ENCODE measurements at regions not wholly inside any gene's neighbourhood (a gene's known extent, or its start where the extent isn't known, plus 50 kb on each side); places are given as distances from the start of the nearest gene placed in this dataset.
"Not testable (repeated sequence)": the region's sequence is repeated elsewhere in the genome, so short reads cannot be mapped to it uniquely, and the experiment has no call there.

GRCh38 chr2:31813016-31813415 lies 197.8 kb downstream of the MEMO1 start:
- Histone ChIP-seq H3K27ac (ENCODE audit: low read length) (no peak overlapping the region), H3K27me3 (ENCODE audit: low read depth, low read length) (no peaks in the 10 kb centered on the region), H3K9me3 (ENCODE audit: control insufficient read depth in 1 of 2, low read length in 2 of 2) (no peaks in the 10 kb centered on the region), H3K4me1 (ENCODE audit: control insufficient read depth in 1 of 2, insufficient read depth in 2 of 2, low read length in 2 of 2) (no peaks in the 10 kb centered on the region), H3K4me3 (ENCODE audit: low read depth in 1 of 2, low read length in 2 of 2) (no peak overlapping the region), H3K36me3 (ENCODE audit: control insufficient read depth in 1 of 2, insufficient read depth in 2 of 2, low read length in 2 of 2) (no peaks in the 10 kb centered on the region)

DNA sequence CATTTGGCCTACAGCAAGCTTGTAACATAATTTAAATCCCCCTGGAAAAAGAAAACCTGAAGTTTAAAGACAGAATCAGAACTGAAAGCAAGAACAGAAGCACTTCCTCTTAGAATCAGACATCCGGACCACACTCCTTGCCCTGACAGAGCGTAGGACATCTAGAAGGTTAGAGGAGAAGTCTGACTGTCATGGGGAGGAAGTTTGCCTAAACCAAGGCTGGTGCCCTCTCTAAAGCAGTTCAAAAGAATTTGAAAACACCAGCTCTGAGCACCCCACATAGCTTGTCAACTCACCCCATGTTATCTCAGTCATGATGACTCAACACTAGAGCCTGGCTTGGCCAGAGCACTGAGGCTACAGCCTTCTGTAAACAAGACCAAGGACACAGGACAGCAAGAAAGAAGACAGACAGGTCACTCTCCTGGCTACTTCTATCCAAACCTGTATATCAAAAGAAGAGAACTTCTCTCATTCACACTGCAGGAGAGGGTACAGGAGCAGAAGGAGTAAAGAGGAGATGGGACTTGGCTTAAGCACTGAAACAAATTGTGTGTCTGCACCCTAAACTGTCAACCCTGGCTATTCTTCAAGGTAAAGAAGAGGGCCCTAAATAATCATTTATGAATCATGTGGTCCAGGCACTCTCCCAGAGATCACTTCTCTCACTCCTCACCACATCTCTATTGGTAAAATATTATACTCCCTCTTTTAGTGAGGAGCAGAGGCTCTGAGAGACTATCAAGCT lies 198.6 kb downstream of the MEMO1 start:
- Histone ChIP-seq H3K27me3 (ENCODE audit: low read depth, low read length) (no peaks in the 10 kb centered on the region), H3K9me3 (ENCODE audit: control insufficient read depth in 1 of 2, low read length in 2 of 2) (no peaks in the 10 kb centered on the region), H3K4me3 (ENCODE audit: low read depth in 1 of 2, low read length in 2 of 2) (no peak overlapping the region), H3K36me3 (ENCODE audit: control insufficient read depth in 1 of 2, insufficient read depth in 2 of 2, low read length in 2 of 2) (no peaks in the 10 kb centered on the region), H3K4me1 (ENCODE audit: control insufficient read depth in 1 of 2, insufficient read depth in 2 of 2, low read length in 2 of 2) (no peaks in the 10 kb centered on the region), H3K27ac (ENCODE audit: low read length) (no peak overlapping the region)

DNA sequence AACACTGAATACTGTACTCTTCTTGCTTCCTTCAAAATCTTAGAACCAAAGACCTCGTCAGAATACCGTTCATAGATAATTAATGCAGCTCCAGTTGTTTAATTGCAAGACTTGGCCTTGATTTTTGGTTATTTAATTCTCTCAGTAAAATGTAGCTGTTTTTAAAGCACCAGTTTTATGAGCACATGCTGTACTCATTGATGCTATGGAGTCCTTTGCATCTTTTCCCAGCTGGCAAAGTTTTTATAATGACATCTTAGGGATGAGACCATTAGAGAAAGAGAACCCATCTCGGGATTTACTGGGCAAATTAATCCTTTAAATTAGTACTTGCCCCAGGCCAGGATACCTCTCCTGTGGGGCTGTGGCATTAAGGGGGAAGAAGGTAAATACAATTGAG lies 199.3 kb downstream of the MEMO1 start:
- Histone ChIP-seq H3K27me3 (ENCODE audit: low read depth, low read length) (no peaks in the 10 kb centered on the region), H3K36me3 (ENCODE audit: control insufficient read depth in 1 of 2, insufficient read depth in 2 of 2, low read length in 2 of 2) (no peaks in the 10 kb centered on the region), H3K4me1 (ENCODE audit: control insufficient read depth in 1 of 2, insufficient read depth in 2 of 2, low read length in 2 of 2) (no peaks in the 10 kb centered on the region), H3K4me3 (ENCODE audit: low read depth in 1 of 2, low read length in 2 of 2) (no peak overlapping the region), H3K27ac (ENCODE audit: low read length) (no peak overlapping the region), H3K9me3 (ENCODE audit: control insufficient read depth in 1 of 2, low read length in 2 of 2) (no peaks in the 10 kb centered on the region)

DNA sequence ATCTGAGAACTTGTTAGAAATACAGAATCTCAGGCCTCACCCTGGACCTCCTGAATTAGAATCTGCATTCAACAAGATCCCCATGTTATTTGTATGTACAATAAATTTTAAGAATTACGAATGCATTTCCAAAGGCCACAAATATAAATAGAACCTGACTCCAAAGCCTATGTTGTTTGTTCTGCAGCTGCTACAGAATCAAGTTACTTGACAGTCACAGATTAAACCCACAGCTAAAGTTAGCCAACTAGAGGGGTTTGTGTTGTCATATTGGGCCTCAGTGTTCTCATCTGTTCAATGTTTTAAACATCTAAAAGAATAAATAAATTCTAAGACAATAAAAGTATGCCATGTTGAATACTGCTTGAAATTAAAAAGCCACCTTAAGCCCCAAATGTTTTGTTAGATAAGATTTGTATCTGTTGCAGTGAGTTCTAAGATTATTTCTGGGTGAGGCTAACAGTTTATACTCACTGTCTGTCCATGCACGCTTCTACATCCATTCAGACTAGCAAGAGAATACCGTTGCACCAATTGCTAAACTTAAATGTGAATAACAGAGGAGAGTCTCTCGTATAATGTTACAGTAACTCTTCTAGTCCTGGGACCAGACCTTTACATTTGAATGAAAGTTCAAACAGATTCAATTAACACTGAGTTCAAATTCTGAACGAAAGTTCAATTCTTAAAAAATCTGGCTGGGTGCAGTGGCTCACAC lies 200.4 kb downstream of the MEMO1 start:
- Histone ChIP-seq H3K27me3 (ENCODE audit: low read depth, low read length) (no peaks in the 10 kb centered on the region), H3K4me1 (ENCODE audit: control insufficient read depth in 1 of 2, insufficient read depth in 2 of 2, low read length in 2 of 2) (no peaks in the 10 kb centered on the region), H3K4me3 (ENCODE audit: low read depth in 1 of 2, low read length in 2 of 2) (no peak overlapping the region), H3K27ac (ENCODE audit: low read length) (no peak overlapping the region), H3K9me3 (ENCODE audit: control insufficient read depth in 1 of 2, low read length in 2 of 2) (no peaks in the 10 kb centered on the region), H3K36me3 (ENCODE audit: control insufficient read depth in 1 of 2, insufficient read depth in 2 of 2, low read length in 2 of 2) (no peaks in the 10 kb centered on the region)

GRCh38 chr2:31805688-31806087 lies 205.1 kb downstream of the MEMO1 start:
- Histone ChIP-seq H3K36me3 (ENCODE audit: control insufficient read depth in 1 of 2, insufficient read depth in 2 of 2, low read length in 2 of 2) (no peaks in the 10 kb centered on the region), H3K4me1 (ENCODE audit: control insufficient read depth in 1 of 2, insufficient read depth in 2 of 2, low read length in 2 of 2) (no peaks in the 10 kb centered on the region), H3K4me3 (ENCODE audit: low read depth in 1 of 2, low read length in 2 of 2) (no peak overlapping the region), H3K9me3 (ENCODE audit: control insufficient read depth in 1 of 2, low read length in 2 of 2) (no peaks in the 10 kb centered on the region), H3K27ac (ENCODE audit: low read length) (no peak overlapping the region), H3K27me3 (ENCODE audit: low read depth, low read length) (no peaks in the 10 kb centered on the region)

DNA sequence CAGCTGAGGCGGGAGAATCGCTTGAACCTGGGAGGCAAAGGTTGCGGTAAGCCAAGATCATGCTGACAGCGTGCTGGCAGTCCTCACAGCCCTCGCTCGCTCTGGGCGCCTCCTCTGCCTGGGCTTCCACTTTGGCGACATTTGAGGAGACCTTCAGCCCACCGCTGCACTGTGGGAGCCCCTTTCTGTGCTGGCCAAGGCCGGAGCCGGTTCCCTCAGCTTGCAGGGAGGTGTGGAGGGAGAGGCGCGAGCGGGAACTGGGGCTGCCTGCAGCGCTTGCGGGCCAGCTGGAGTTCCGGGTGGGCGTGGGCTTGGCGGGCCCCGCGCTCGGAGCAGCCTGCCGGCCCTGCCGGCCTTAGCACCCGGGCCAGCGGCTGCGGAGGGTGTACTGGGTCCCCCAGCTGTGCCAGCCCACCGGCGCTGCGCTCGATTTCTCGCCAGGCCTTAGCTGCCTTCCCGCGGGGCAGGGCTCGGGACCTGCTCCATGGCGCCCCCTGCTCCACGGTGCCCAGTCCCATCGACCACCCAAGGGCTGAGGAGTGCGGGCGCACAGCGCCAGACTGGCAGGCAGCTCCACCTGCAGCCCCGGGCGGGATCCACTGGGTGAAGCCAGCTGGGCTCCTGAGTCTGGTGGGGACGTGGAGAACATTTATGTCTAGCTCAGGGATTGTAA lies 207.2 kb downstream of the MEMO1 start:
- H3K4me1 ChIP-seq (ENCODE audit: control insufficient read depth in 1 of 2, insufficient read depth in 2 of 2, low read length in 2 of 2); H3K27me3 ChIP-seq (ENCODE audit: low read depth, low read length); H3K4me3 ChIP-seq (ENCODE audit: low read depth in 1 of 2, low read length in 2 of 2); H3K9me3 ChIP-seq (ENCODE audit: control insufficient read depth in 1 of 2, low read length in 2 of 2); H3K36me3 ChIP-seq (ENCODE audit: control insufficient read depth in 1 of 2, insufficient read depth in 2 of 2, low read length in 2 of 2); H3K27ac ChIP-seq (ENCODE audit: low read length): not testable (repeated sequence)

- no peaks in the 10 kb centered on the region for H3K4me1 ChIP-seq (ENCODE audit: control insufficient read depth in 1 of 2, insufficient read depth in 2 of 2, low read length in 2 of 2)
- H3K4me3 ChIP-seq (ENCODE audit: low read depth in 1 of 2, low read length in 2 of 2) = no peak overlapping the region
- H3K36me3 ChIP-seq (ENCODE audit: control insufficient read depth in 1 of 2, insufficient read depth in 2 of 2, low read length in 2 of 2) = no peaks in the 10 kb centered on the region
- no peaks in the 10 kb centered on the region for H3K9me3 ChIP-seq (ENCODE audit: control insufficient read depth in 1 of 2, low read length in 2 of 2)
- H3K27ac ChIP-seq (ENCODE audit: low read length) = no peak overlapping the region
- no peaks in the 10 kb centered on the region for H3K27me3 ChIP-seq (ENCODE audit: low read depth, low read length)
These were observed 208.1 kb downstream of the MEMO1 start for GRCh38 chr2:31802711-31803110.

DNA sequence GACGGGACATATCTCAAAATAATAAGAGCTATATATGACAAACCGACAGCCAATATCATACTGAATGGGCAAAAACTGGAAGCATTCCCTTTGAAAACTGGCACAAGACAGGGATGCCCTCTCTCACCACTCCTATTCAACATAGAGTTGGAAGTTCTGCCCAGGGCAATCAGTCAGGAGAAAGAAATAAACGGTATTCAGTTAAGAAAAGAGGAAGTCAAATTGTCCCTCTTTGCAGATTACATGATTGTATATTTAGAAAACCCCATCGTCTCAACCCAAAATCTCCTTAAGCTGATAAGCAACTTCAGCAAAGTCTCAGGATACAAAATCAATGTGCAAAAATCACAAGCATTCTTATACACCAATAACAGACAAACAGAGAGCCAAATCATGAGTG lies 211.5 kb downstream of the MEMO1 start:
- H3K4me3 ChIP-seq (ENCODE audit: low read depth in 1 of 2, low read length in 2 of 2); H3K27me3 ChIP-seq (ENCODE audit: low read depth, low read length); H3K4me1 ChIP-seq (ENCODE audit: control insufficient read depth in 1 of 2, insufficient read depth in 2 of 2, low read length in 2 of 2); H3K36me3 ChIP-seq (ENCODE audit: control insufficient read depth in 1 of 2, insufficient read depth in 2 of 2, low read length in 2 of 2); H3K27ac ChIP-seq (ENCODE audit: low read length); H3K9me3 ChIP-seq (ENCODE audit: control insufficient read depth in 1 of 2, low read length in 2 of 2): not testable (repeated sequence)

- Histone ChIP-seq H3K36me3 (ENCODE audit: control insufficient read depth in 1 of 2, insufficient read depth in 2 of 2, low read length in 2 of 2) (no peaks in the 10 kb centered on the region), H3K27ac (ENCODE audit: low read length) (no peak overlapping the region), H3K27me3 (ENCODE audit: low read depth, low read length) (no peaks in the 10 kb centered on the region), H3K4me3 (ENCODE audit: low read depth in 1 of 2, low read length in 2 of 2) (no peak overlapping the region), H3K9me3 (ENCODE audit: control insufficient read depth in 1 of 2, low read length in 2 of 2) (peaks cover 0 to 5% of the 10 kb centered on the region in 2 donors), H3K4me1 (ENCODE audit: control insufficient read depth in 1 of 2, insufficient read depth in 2 of 2, low read length in 2 of 2) (no peaks in the 10 kb centered on the region)
These were observed 207.5 kb upstream of the SRD5A2 start for GRCh38 chr2:31788273-31788672.

GRCh38 chr2:31785876-31786275 lies 205.1 kb upstream of the SRD5A2 start:
- H3K9me3 ChIP-seq (ENCODE audit: control insufficient read depth in 1 of 2, low read length in 2 of 2) = peaks cover 0 to 6% of the 10 kb centered on the region in 2 donors
- H3K27me3 ChIP-seq (ENCODE audit: low read depth, low read length) = no peaks in the 10 kb centered on the region
- no peaks in the 10 kb centered on the region for H3K4me1 ChIP-seq (ENCODE audit: control insufficient read depth in 1 of 2, insufficient read depth in 2 of 2, low read length in 2 of 2)
- H3K36me3 ChIP-seq (ENCODE audit: control insufficient read depth in 1 of 2, insufficient read depth in 2 of 2, low read length in 2 of 2) = no peaks in the 10 kb centered on the region
- no peak overlapping the region for H3K4me3 ChIP-seq (ENCODE audit: low read depth in 1 of 2, low read length in 2 of 2)
- H3K27ac ChIP-seq (ENCODE audit: low read length) = no peak overlapping the region

DNA sequence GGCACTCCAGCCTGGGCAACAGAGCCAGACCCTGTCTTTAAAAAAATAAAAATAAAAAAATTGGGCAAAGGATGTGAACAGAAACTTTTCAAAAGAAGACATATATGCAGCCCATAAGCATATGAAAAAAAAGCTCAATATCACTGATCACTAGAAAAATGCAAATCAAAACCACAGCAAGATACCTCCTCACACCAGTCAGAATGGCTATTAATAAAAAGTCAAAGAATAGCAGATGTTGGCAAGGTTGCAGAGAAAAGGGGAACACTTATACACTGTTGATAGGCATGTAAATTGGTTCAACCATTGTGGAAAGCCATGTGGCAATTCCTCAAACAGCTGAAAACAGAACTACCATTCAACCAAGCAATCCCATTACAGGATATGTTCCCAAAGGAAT lies 204.1 kb upstream of the SRD5A2 start:
- no peaks in the 10 kb centered on the region for H3K36me3 ChIP-seq (ENCODE audit: control insufficient read depth in 1 of 2, insufficient read depth in 2 of 2, low read length in 2 of 2)
- H3K9me3 ChIP-seq (ENCODE audit: control insufficient read depth in 1 of 2, low read length in 2 of 2) = peaks cover 0 to 6% of the 10 kb centered on the region in 2 donors
- H3K27me3 ChIP-seq (ENCODE audit: low read depth, low read length) = no peaks in the 10 kb centered on the region
- no peak overlapping the region for H3K4me3 ChIP-seq (ENCODE audit: low read depth in 1 of 2, low read length in 2 of 2)
- no peaks in the 10 kb centered on the region for H3K4me1 ChIP-seq (ENCODE audit: control insufficient read depth in 1 of 2, insufficient read depth in 2 of 2, low read length in 2 of 2)
- no peak overlapping the region for H3K27ac ChIP-seq (ENCODE audit: low read length)
